SH-SY5Y (cell line): ENCODE measurements at regions not wholly inside any gene's neighbourhood (a gene's known extent, or its start where the extent isn't known, plus 50 kb on each side); places are given as distances from the start of the nearest gene placed in this dataset.

Source experiments
- GATA2 ChIP-seq: IDR thresholded peaks from 2 replicates; pipeline ENCODE4 v1.6.1; 2011; ENCODE audit warnings: mild to moderate bottlenecking, low read depth, low read length
- GATA3 ChIP-seq: IDR thresholded peaks from 2 replicates; pipeline ENCODE4 v1.6.1; 2011; ENCODE audit warnings: low read depth, mild to moderate bottlenecking, low read length, moderate library complexity

DNA sequence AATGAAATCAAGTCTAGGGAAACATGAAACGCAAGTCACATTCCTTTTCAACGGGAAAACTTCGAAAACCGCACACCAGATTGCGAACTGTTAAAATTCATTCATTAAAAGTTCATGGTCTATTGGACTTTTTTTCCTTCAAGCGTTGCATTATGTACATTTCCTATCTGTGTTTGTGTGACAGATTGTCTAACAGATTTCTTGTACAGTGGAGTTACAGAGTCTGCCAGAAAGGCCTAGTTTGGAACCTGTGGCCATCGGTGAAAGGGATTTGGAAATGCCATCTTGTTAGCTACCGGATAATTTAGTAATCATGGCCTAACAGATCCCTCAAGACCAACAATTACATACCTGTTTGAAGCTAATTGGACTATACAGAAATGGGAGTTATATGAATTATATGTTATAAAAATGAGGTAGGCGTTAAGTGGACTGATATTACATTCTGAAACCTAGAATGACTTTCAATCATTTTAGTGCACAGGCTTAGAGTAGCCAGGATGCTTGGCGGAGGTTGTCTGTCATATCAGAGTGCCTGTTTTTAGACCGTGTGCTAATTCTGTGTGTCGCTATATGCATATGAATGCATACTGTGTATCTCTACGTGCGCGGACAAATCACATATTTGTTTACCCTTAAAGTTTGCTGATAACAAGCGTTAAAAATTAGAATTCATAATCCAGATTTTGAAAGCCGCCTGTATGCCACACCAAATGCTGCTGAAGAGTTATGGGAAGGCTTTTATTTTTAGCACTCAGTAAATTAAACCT lies 885.4 kb upstream of the RBFOX1 start:
- TF ChIP-seq GATA3, result no peak
- no peak for TF ChIP-seq GATA2

- TF ChIP-seq GATA3, result no peak
- TF ChIP-seq GATA2, result no peak
These were observed 886.3 kb upstream of the RBFOX1 start for GRCh38 chr16:6446370-6446769.

DNA sequence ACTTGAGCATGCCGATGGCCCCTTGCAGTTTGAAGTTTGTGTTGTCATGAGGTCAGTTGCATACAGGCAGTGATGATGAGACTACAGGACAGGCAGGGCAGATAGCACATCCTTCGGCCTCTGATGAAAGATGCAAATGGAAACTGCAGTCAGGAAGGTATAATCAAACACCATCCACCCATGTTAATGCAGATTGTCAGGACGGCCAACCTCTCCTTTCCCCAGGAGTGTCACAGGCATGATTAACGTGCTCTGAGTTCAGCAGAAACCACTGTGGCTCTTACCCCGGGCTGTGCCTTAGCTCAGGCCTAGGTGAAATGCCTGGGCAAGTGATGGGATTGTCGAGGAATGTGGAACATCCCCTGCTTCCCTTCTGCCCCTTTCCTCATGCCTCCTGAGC lies 893.5 kb upstream of the RBFOX1 start:
- no peak for TF ChIP-seq GATA2
- no peak for TF ChIP-seq GATA3

- TF ChIP-seq GATA2, result no peak
- no peak for TF ChIP-seq GATA3
These were observed 903.8 kb upstream of the RBFOX1 start for GRCh38 chr16:6428861-6429260.

- no peak for TF ChIP-seq GATA3
- TF ChIP-seq GATA2, result no peak
These were observed 905.0 kb upstream of the RBFOX1 start for GRCh38 chr16:6427621-6428020.

- TF ChIP-seq GATA3 (no peak), GATA2 (no peak)
These were observed 925.0 kb upstream of the RBFOX1 start for GRCh38 chr16:6407596-6407995.

- TF ChIP-seq GATA3, result no peak
- TF ChIP-seq GATA2, result no peak
These were observed 926.6 kb upstream of the RBFOX1 start for GRCh38 chr16:6406028-6406427.

- TF ChIP-seq GATA2 (no peak), GATA3 (no peak)
These were observed 949.7 kb upstream of the RBFOX1 start for GRCh38 chr16:6382924-6383459.

- TF ChIP-seq GATA3 (no peak), GATA2 (no peak)
These were observed 950.7 kb upstream of the RBFOX1 start for GRCh38 chr16:6381896-6382295.

DNA sequence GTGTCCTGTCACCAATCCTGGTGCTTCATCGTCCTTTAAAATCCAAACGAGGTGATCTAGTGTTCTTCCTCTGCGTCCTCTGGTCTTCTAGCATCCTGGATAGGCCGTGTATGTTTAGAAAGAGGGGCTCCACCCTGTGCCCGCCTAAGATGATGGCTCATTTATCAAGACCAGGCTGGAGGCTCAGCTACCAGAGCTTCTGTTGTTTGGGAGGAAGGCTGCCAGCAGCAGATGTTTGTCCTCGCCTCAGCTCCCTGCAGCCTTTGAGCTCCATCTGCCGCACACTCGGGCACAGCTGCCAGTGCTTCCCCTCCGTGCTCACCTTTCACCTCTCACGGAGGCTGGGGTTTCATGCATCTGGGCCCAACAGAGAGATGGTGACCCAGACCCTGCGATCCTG lies 954.7 kb upstream of the RBFOX1 start:
- TF ChIP-seq GATA2 (no peak), GATA3 (no peak)

DNA sequence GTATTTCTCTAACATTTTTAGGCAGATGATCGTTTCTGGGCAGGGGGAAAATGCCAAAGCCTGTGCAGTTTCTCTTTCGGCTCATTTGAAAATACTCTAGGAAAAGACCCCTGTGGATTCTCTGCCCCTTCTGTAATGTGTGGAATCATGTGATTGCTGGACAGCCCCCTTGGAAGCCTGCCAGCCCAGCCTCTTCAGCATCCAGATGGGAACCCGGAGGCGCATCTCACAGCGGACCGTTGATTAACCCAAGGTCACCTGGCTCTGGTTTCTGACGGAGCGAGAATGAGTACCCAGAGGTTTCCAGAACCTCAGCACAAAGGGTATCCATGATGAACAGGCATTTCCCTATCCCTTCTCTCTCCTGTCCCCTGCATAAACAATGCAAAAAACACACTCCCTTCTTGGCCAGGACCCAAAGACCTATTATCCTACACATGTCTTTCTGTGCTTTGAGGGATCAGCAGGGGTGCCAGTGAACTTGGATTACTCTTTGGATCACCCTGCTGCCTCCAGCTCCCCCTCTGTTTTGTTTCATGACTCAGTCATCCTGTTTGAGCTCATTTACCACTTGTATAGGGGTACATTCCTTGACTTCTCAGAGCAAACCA lies 957.1 kb upstream of the RBFOX1 start:
- no peak for TF ChIP-seq GATA3
- no peak for TF ChIP-seq GATA2

GRCh38 chr16:6374821-6375220 lies 957.8 kb upstream of the RBFOX1 start:
- TF ChIP-seq GATA2 (no peak), GATA3 (no peak)

DNA sequence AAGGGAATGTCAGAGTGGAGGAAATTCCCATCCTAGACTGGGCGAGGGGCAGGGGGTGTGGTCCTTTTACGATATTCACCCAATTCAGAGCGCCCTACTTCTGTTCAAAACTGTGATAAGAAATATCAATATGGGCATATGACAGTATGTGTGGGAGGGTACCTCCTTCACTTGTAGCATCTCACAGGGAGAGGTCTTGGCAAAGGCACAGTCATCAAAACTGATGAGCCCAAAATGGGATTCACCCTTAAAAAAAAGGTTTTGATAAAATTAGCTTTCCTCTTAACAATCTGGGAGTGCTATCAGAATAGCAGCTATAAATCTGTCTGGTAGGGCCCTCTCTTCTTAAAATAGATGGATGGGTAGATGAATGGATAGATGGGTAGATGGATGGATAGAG lies 967.8 kb upstream of the RBFOX1 start:
- TF ChIP-seq GATA3, result no peak
- TF ChIP-seq GATA2, result no peak

DNA sequence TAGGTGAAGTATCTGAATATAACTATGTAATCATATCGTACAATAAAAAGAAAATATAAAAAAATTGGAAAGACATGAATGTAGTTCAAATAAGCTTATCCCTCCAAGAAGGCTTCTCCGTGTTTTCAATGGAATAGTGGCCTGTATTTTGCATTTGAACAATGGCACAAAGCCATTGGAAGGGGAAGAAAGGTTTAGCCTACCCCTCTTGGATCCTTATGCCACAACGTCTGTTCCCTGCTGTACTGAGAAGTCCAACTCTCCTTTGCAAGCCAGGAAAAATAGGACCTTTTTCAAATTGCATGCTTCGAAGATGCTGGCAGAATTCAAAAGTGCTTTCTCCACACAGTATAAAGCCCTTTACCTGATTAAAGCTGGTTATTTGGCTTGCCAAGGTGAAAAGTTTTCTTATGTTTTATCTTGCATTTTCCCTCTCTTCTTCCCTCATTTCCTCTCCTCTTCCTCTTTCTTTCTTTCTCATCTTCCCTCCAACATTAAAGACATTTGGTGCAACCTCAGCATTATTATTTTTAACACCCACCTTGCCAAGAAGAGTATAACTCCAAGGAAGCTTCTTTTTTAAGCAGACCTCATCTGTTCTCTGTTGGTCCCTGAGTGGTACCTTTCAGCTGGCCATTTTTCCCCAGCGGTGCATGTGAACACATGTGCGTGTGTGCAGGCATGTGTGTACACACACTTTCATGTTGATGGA lies 968.6 kb upstream of the RBFOX1 start:
- TF ChIP-seq GATA2 (no peak), GATA3 (no peak)
